Embryonic facial prominence (tissue), 1 donor: ENCODE measurements at regions not wholly inside any gene's neighbourhood (a gene's known extent, or its start where the extent isn't known, plus 50 kb on each side); places are given as distances from the start of the nearest gene placed in this dataset.

Experiments
- DNase-seq: peaks from one replicate; pipeline ENCODE4 v3.0.0-alpha.2; 2016; ENCODE audit errors: extremely low spot score

- no peak for DNase-seq
These were observed 1029.1 kb upstream of the MANEA start for GRCh38 chr6:94548201-94548600.

GRCh38 chr6:94535798-94536197 lies 1041.5 kb upstream of the MANEA start:
- no peak for DNase-seq

- DNase-seq = no peak
These were observed 1065.7 kb upstream of the MANEA start for GRCh38 chr6:94511502-94512088.

- no peak for DNase-seq
These were observed 1066.5 kb upstream of the MANEA start for GRCh38 chr6:94510877-94511276.

GRCh38 chr6:94501516-94501915 lies 1075.8 kb upstream of the MANEA start:
- DNase-seq = no peak

- DNase-seq = no peak
These were observed 1078.7 kb upstream of the EPHA7 start for GRCh38 chr6:94498099-94498498.

- no peak for DNase-seq
These were observed 1075.1 kb upstream of the EPHA7 start for GRCh38 chr6:94494500-94494899.

- no peak for DNase-seq
These were observed 1068.0 kb upstream of the EPHA7 start for GRCh38 chr6:94487371-94487770.

- no peak for DNase-seq
These were observed 1059.0 kb upstream of the EPHA7 start for GRCh38 chr6:94478133-94479005.

GRCh38 chr6:94468830-94469229 lies 1049.5 kb upstream of the EPHA7 start:
- DNase-seq = no peak

- DNase-seq = no peak
These were observed 1044.7 kb upstream of the EPHA7 start for GRCh38 chr6:94464018-94464510.

GRCh38 chr6:94463306-94463705 lies 1043.9 kb upstream of the EPHA7 start:
- DNase-seq = no peak

- DNase-seq = no peak
These were observed 1042.9 kb upstream of the EPHA7 start for GRCh38 chr6:94462231-94462630.

- no peak for DNase-seq
These were observed 1036.9 kb upstream of the EPHA7 start for GRCh38 chr6:94456266-94456665.

GRCh38 chr6:94454231-94454630 lies 1034.9 kb upstream of the EPHA7 start:
- no peak for DNase-seq

GRCh38 chr6:94446120-94446519 lies 1026.8 kb upstream of the EPHA7 start:
- DNase-seq = no peak

- no peak for DNase-seq
These were observed 1024.3 kb upstream of the EPHA7 start for GRCh38 chr6:94443701-94444100.

- no peak for DNase-seq
These were observed 1005.3 kb upstream of the EPHA7 start for GRCh38 chr6:94424692-94425091.

GRCh38 chr6:94417363-94417762 lies 998.0 kb upstream of the EPHA7 start:
- DNase-seq = no peak

- DNase-seq = no peak
These were observed 994.7 kb upstream of the EPHA7 start for GRCh38 chr6:94414041-94414440.

- DNase-seq = no peak
These were observed 982.0 kb upstream of the EPHA7 start for GRCh38 chr6:94401311-94401710.

GRCh38 chr6:94394822-94395221 lies 975.5 kb upstream of the EPHA7 start:
- DNase-seq = no peak

GRCh38 chr6:94389218-94389617 lies 969.9 kb upstream of the EPHA7 start:
- DNase-seq = no peak
